HuH-7.5 (cell line): ENCODE measurements at regions not wholly inside any gene's neighbourhood (a gene's known extent, or its start where the extent isn't known, plus 50 kb on each side); places are given as distances from the start of the nearest gene placed in this dataset.
"Not testable (repeated sequence)": the region's sequence is repeated elsewhere in the genome, so short reads cannot be mapped to it uniquely, and the experiment has no call there.

ENCODE experiments used
- DNase-seq: peaks from one replicate; pipeline ENCODE4 v3.0.0; 2011; ENCODE audit warnings: low spot score

GRCh38 chr4:11120435-11120834 is 308.3 kb downstream of the HS3ST1 start:
- no peak for DNase-seq

GRCh38 chr4:11119474-11119873 is 309.2 kb downstream of the HS3ST1 start:
- DNase-seq, result no peak

DNA sequence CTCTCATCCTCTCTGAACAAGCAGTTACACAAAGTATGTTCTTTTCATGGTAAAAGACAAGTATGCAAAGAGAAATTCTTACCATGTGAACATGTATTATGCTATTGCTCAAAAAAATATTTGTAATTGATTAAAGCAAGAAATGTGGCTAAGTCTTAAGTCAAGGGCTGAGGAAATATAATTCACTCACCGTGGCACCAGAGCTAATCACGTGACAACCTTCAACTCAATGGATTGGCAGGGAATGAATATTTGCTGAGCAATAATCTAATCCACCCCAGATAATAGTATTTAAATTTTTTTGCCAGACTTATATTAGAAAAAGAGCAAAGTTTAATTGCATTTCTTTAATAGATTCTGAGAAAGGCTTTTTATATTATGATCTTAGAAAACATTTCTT is 310.2 kb downstream of the HS3ST1 start:
- DNase-seq, result no peak

DNA sequence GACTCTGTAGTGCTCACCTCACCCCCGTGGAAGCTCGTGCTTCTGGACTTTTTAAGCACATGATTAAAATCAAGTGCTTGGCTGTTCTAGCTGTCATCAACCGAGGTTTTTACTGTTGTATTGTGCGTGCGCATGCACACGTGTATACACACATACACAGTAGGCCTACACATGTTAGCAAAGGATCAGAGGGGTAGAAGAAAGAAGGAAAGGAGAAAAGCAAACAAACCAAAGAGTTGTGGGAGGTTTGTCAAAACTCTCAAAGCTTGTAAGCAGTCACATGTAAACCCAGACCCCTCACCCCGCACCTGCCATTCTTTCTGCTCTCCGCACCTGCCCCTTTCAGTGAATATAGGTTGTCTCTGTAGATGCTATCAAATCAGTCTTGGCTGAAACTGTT is 311.8 kb downstream of the HS3ST1 start:
- DNase-seq, result no peak

- no peak for DNase-seq
Measured at GRCh38 chr4:11111876-11112275, 316.8 kb downstream of the HS3ST1 start.

DNA sequence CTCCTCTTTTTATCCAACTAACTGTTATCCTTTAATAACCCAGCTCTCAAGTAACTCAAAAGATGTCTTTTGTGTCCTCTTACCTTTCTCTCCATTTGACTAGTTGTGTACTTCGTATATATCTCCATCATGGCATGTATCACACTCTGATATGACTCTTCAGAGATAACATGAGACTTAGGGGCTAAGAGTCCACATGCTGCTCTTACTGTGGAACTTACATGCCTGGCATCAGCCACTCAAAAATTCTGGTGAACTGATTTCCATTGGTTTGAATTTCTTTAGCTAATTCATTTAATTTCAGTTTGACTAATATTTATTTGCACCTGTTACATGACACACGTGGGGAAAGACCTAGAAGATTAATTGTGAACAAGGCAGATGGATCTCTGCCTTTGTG is 317.3 kb downstream of the HS3ST1 start:
- no peak for DNase-seq

- DNase-seq, result no peak
Measured at GRCh38 chr4:11106759-11107158, 321.9 kb downstream of the HS3ST1 start.

DNA sequence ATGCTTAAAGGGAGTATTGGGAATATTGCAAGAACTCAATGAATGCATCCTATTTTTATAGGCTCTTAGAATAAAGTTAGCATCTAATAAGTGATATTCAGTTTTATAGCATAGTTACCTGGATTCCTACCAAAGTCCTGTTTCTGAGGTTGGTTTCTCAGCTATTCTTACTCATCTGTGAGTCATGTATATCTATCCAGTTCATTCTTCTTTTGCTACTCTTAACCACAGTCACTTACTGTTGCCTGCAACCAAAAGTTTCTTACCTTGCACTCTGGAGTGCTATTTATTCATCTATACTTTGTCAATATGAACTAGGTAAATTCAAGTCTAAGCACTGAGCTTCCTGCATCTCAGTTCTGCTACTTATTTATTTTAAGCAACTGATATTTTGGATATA is 322.5 kb downstream of the HS3ST1 start:
- no peak for DNase-seq

- DNase-seq, result no peak
Measured at GRCh38 chr4:11105715-11106114, 323.0 kb downstream of the HS3ST1 start.

GRCh38 chr4:11098461-11098860 is 330.2 kb downstream of the HS3ST1 start:
- DNase-seq, result no peak

DNA sequence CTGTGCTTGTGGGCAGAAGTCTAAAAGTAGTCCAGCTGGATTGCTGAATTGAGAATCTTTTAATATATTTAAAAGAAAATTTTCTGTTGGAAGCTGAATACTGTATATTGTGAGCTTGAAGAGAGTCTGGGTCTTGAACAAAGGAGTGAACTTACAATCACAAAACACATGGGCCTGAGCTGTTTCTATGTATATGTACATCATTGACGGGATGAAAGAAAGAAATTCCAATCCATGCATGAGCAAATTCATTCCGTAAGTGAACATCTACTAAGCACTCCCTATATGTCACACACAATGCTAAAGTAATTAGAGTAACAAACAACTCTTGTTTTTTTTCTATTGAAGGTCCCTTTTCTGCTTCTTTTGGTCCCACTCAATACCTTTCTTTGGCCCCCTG is 331.0 kb downstream of the HS3ST1 start:
- DNase-seq, result no peak

DNA sequence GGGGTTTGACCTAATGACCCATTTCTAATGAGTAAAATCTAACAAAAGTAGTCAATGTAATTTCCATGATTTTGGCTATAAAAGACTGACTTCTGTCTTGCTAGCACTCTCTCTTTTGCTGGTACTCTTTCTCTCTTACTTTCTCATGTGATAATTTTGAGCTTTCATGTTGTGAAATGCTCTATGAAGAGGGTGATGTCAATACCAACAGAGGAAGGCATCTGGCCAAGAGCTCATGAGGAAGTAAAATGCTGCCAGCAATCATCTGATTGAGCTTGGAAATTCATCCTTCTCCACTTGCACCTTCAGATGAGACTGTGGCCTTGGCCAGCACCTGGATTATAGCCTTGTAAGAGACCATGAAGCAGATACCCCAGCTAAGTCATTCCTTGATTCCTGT is 347.7 kb downstream of the HS3ST1 start:
- DNase-seq, result no peak

GRCh38 chr4:11079171-11079570 is 349.5 kb downstream of the HS3ST1 start:
- DNase-seq, result no peak

- DNase-seq, result no peak
Measured at GRCh38 chr4:11074581-11075241, 354.0 kb downstream of the HS3ST1 start.

GRCh38 chr4:11073621-11074051 is 355.1 kb downstream of the HS3ST1 start:
- DNase-seq, result no peak

GRCh38 chr4:11072999-11073398 is 355.7 kb downstream of the HS3ST1 start:
- DNase-seq, result no peak

- DNase-seq, result no peak
Measured at GRCh38 chr4:11072463-11072862, 356.2 kb downstream of the HS3ST1 start.

DNA sequence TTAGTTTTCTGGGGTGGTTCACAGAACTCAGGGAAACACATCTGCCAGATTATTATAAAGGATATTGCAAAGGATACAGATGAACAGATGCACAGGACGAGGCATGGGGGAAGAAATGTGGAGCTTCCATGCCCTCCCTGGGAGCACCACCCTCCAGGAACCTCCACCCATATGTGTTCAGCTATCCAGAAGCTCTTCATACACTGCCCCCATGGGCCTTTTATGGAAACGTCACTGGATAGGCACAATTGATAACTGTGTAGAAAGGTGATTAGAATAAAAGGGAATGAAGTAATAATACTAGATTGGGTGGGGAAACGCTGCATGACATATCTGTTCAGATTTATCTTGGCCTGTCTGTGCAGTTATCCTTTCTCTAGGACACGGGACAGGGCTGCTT is 357.9 kb downstream of the HS3ST1 start:
- no peak for DNase-seq

DNA sequence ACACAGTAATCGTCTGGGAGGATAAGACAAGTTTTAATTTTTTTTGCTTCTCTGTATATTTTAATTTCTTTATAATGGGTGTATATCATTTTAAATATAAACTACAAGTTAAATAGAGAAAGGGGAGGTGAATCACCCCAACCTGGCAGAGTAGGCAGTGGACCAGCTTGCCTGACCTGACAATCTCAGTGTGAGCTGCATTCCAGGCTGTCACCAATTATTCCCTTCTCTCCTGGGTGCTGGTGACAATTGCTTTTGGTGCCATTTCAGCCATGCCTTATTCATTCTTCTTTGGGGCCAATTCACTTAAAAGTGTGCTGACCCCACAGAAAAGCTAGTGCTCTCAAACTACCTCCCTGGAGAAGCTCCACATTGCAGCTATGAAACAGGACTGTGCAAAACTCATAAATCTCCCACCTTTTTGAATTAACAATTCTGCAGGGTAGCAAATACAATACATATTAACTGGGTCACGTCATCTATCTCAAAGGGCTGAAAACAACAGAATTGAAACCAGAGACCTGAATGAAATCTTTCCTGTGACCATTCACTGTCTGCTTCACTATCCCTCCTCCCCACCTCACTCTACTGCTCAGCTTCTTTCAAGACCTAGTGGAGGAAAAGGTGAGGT is 359.0 kb downstream of the HS3ST1 start:
- DNase-seq, result no peak

DNA sequence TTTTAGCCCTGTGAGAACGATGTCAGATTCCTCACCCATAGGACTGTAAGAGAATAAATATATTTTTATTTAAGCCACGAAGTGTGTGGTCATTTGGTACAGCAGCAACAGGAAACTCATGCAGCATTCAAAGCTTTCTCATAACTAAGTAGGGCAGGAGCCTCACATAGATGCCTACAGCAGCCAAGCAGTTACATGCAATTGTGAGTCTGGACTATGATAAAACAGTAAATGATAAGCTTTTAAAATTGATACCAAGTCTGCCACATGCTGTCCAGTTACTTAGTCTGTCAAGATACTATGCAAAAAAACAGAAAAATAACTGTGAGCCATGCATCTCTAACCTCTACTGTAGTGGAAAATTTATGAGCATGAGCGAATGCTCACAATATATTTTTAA is 359.6 kb downstream of the HS3ST1 start:
- DNase-seq, result no peak

- DNase-seq, result not testable (repeated sequence)
Measured at GRCh38 chr4:11066584-11066983, 362.1 kb downstream of the HS3ST1 start.

DNA sequence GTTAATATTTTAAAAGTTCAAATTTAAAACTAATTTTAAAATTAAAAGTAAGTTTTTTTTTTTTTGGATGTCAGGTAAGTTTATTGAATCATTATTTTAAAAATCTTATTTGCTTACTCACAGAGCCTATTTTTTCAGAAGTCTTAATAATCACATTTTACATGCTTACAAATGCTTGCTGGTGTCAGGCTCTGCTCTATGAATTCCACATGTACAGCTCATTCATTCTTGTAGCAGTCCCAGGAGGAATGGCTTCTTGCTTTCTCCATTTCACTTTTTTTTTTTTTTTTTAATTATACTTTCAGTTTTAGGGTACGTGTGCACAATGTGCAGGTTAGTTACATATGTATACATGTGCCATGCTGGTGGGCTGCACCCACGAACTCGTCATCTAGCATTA is 368.1 kb downstream of the HS3ST1 start:
- not testable (repeated sequence) for DNase-seq

- DNase-seq, result not testable (repeated sequence)
Measured at GRCh38 chr4:11054937-11055336, 370.4 kb upstream of the CLNK start.

- no peak for DNase-seq
Measured at GRCh38 chr4:11053601-11054220, 369.1 kb upstream of the CLNK start.
